Uterus (tissue), 3 donors: ENCODE measurements at regions not wholly inside any gene's neighbourhood (a gene's known extent, or its start where the extent isn't known, plus 50 kb on each side); places are given as distances from the start of the nearest gene placed in this dataset.

Experiments
- DNase-seq, 2 donors: peaks; one replicate each; pipeline ENCODE4 v3.0.0-alpha.2; 2019 to 2020
- H3K27ac ChIP-seq, 2 donors: fragments of 200-600 bp; sonication (generic); 1 replicate in 1 of 2; 2 replicates in 1 of 2; pipeline ENCODE4 v1.5.1; 2016 to 2018
- H3K27me3 ChIP-seq, 2 donors: fragments of 200-600 bp; sonication (generic); one replicate each; pipeline ENCODE4 v1.5.1; 2018 to 2019; ENCODE audit warnings: control low read depth in 1 of 2
- H3K36me3 ChIP-seq, 2 donors: fragments of 200-600 bp; sonication (generic); one replicate each; pipeline ENCODE4 v1.5.1; 2019; ENCODE audit warnings: control low read depth in 1 of 2
- H3K4me1 ChIP-seq, 2 donors: fragments of 200-600 bp; sonication (generic); one replicate each; pipeline ENCODE4 v1.5.1; 2018 to 2019; ENCODE audit warnings: control low read depth in 1 of 2
- H3K4me3 ChIP-seq, 2 donors: fragments of 200-600 bp; sonication (generic); 1 replicate in 1 of 2; 2 replicates in 1 of 2; pipeline ENCODE4 v1.5.1; 2018 to 2019; ENCODE audit warnings: mild to moderate bottlenecking in 1 of 2
- H3K9me3 ChIP-seq, 2 donors: fragments of 200-600 bp; sonication (generic); one replicate each; pipeline ENCODE4 v1.5.1; 2019; ENCODE audit warnings: control low read depth in 1 of 2
- CTCF ChIP-seq, 4 experiments: fragments of 200-600 bp in 2 of 4; fragments of 450-650 bp in 2 of 4; sonication (generic) in 2 of 4; IDR thresholded peaks; one replicate each; pipeline ENCODE4 v1.5.1; 2016 to 2019; ENCODE audit warnings: antibody characterized with exemption in 4 of 4, mild to moderate bottlenecking in 2 of 4, moderate library complexity in 1 of 4
- POLR2A ChIP-seq, 2 donors: fragments of 450-650 bp; IDR thresholded peaks; one replicate each; pipeline ENCODE4 v1.6.1; 2016; ENCODE audit warnings: antibody characterized with exemption in 2 of 2, mild to moderate bottlenecking in 1 of 2, moderate library complexity in 1 of 2
- intact Hi-C: fragments of 100-400 bp; cut with DNase I; formaldehyde crosslinking; loops from one replicate; pipeline ENCODE4 v1.15.1; 2023; ENCODE audit warnings: low total_unique reads
- donor health status: DM: yes; HTN: yes; CAD: no.

GRCh38 chr4:35695003-35695402, 549.3 kb downstream of the ARAP2 start:
- intact Hi-C loops: no loop called here
- TF ChIP-seq CTCF (IDR thresholded peaks at IDR 0.05) (no peak), POLR2A (IDR thresholded peaks at IDR 0.05) (no peak)
- DNase-seq: no peak

GRCh38 chr4:35695421-35695820, 548.9 kb downstream of the ARAP2 start:
- intact Hi-C loops: no loop called here
- Histone ChIP-seq H3K9me3 (no peaks in the 10 kb centered on the region), H3K27ac (no peak overlapping the region), H3K4me3 (no peak overlapping the region), H3K4me1 (no peaks in the 10 kb centered on the region), H3K36me3 (no peaks in the 10 kb centered on the region), H3K27me3 (no peaks in the 10 kb centered on the region)
- TF ChIP-seq POLR2A (IDR thresholded peaks at IDR 0.05): no peak
- TF ChIP-seq CTCF (IDR thresholded peaks at IDR 0.05): no peak
- no peak for DNase-seq

More at GRCh38 chr4:35695003-35695402, 549.3 kb downstream of the ARAP2 start:
- no peak overlapping the region for H3K27ac ChIP-seq
- H3K36me3 ChIP-seq: no peaks in the 10 kb centered on the region
- H3K27me3 ChIP-seq: no peaks in the 10 kb centered on the region
- no peaks in the 10 kb centered on the region for H3K4me1 ChIP-seq
- H3K4me3 ChIP-seq: no peak overlapping the region
- H3K9me3 ChIP-seq: no peaks in the 10 kb centered on the region

GRCh38 chr4:35697210-35697736, 547.0 kb downstream of the ARAP2 start:
- intact Hi-C loops: no loop called here

GRCh38 chr4:35700663-35701062, 543.7 kb downstream of the ARAP2 start:
- H3K9me3 ChIP-seq: no peaks in the 10 kb centered on the region
- no peak overlapping the region for H3K27ac ChIP-seq
- H3K4me3 ChIP-seq: no peak overlapping the region
- H3K36me3 ChIP-seq: no peaks in the 10 kb centered on the region
- H3K4me1 ChIP-seq: no peaks in the 10 kb centered on the region
- TF ChIP-seq CTCF (IDR thresholded peaks at IDR 0.05): no peak
- TF ChIP-seq POLR2A (IDR thresholded peaks at IDR 0.05): no peak
- no peaks in the 10 kb centered on the region for H3K27me3 ChIP-seq
- intact Hi-C loops: no loop called here
- DNase-seq: no peak

More at GRCh38 chr4:35697210-35697736, 547.0 kb downstream of the ARAP2 start:
- TF ChIP-seq CTCF (IDR thresholded peaks at IDR 0.05): no peak
- no peak for TF ChIP-seq POLR2A (IDR thresholded peaks at IDR 0.05)
- no peaks in the 10 kb centered on the region for H3K4me1 ChIP-seq
- no peaks in the 10 kb centered on the region for H3K36me3 ChIP-seq
- no peak overlapping the region for H3K27ac ChIP-seq
- no peak overlapping the region for H3K4me3 ChIP-seq
- no peaks in the 10 kb centered on the region for H3K9me3 ChIP-seq
- no peaks in the 10 kb centered on the region for H3K27me3 ChIP-seq
- no peak for DNase-seq

GRCh38 chr4:35709080-35709479, 535.2 kb downstream of the ARAP2 start:
- no peak for TF ChIP-seq POLR2A (IDR thresholded peaks at IDR 0.05)
- no peak for TF ChIP-seq CTCF (IDR thresholded peaks at IDR 0.05)
- DNase-seq: no peak
- peaks cover 0 to 10% of the 10 kb centered on the region in 2 donors for H3K9me3 ChIP-seq
- intact Hi-C loops: no loop called here
- no peak overlapping the region for H3K4me3 ChIP-seq
- H3K36me3 ChIP-seq: no peaks in the 10 kb centered on the region
- no peaks in the 10 kb centered on the region for H3K4me1 ChIP-seq
- H3K27ac ChIP-seq: no peak overlapping the region
- no peaks in the 10 kb centered on the region for H3K27me3 ChIP-seq
